PFSK-1 (cell line): ENCODE measurements at regions not wholly inside any gene's neighbourhood (a gene's known extent, or its start where the extent isn't known, plus 50 kb on each side); places are given as distances from the start of the nearest gene placed in this dataset.

Experiments
- POLR2AphosphoS5 ChIP-seq: IDR thresholded peaks from 2 replicates; pipeline ENCODE4 v1.6.1; 2012; ENCODE audit warnings: low read depth, mild to moderate bottlenecking, control low read depth, low read length, moderate library complexity
- SIN3A ChIP-seq: IDR thresholded peaks from 2 replicates; pipeline ENCODE4 v1.6.1; 2012; ENCODE audit warnings: mild to moderate bottlenecking, low read length, moderate library complexity, borderline replicate concordance; ENCODE audit not compliant: insufficient read depth
- TAF1 ChIP-seq: IDR thresholded peaks from 2 replicates; pipeline ENCODE4 v1.6.1; 2012; ENCODE audit warnings: low read length, control low read depth, borderline replicate concordance; ENCODE audit not compliant: insufficient read depth

DNA sequence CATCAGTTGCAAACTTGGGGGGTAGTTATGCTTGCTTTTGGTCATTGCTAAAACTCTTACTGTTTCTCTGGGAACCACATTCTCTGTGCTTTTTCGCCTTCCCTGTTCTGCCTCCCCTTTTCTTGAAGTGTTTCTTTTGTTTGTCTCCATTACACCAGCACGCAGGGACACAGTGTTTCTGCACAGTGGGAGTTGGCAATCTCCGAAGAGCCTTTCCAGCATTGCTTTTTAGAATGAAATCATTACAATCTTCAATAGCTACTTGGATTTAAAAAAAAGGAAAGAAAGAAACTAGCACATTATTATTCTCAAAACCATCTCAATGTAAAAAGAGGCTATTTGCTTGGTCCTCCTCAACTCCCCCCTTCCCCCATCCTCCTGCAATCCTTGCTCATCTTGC lies 536.7 kb upstream of the MMS22L start:
- no peak for TF ChIP-seq POLR2AphosphoS5
- TF ChIP-seq TAF1 = no peak
- TF ChIP-seq SIN3A = no peak
